ENCODE measurements at regions not wholly inside any gene's neighbourhood (a gene's known extent, or its start where the extent isn't known, plus 50 kb on each side); places are given as distances from the start of the nearest gene placed in this dataset.

DNA sequence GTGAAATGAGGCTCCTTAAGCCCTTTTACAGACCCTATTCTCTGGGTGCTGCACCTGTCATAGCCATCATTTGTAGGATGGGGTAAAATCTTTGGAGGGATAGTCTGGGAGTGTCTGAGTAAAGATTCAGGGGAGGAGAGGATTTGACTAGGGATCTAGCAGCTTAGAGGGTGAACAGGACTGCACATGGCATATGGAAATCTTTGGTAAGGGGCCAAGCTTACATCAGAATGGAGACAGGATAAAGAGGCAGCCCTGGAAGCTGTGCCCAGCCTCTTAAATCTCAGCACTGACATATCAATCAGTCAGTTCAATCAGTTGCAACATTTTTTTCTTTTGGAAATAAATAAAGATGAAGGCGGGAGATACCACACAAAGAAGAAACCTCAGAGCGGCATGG lies 301.8 kb upstream of the CADM1 start:
- Histone ChIP-seq H3K36me3 (no peaks in the 10 kb centered on the region), H3K27ac (no peak overlapping the region), H3K9me3 (peaks cover 3 to 27% (median 19%) of the 10 kb centered on the region in 4 donors), H3K27me3 (no peaks in the 10 kb centered on the region), H3K4me1 (no peaks in the 10 kb centered on the region), H3K4me3 (no peak overlapping the region)
- no peak for TF ChIP-seq EP300 (IDR thresholded peaks at IDR 0.05)
- no peak for TF ChIP-seq POLR2A (IDR thresholded peaks at IDR 0.05)
- TF ChIP-seq CTCF (IDR thresholded peaks at IDR 0.05): no peak
- TF ChIP-seq POLR2AphosphoS5 (IDR thresholded peaks at IDR 0.05): no peak
- ATAC-seq (ENCODE audit: low FRiP score in 2 of 2) (no peak), DNase-seq (no peak)
- 91% methylated on average over 2 of the region's 2 CpGs for WGBS, 2 donors

- Histone ChIP-seq H3K27ac (no peak overlapping the region), H3K27me3 (no peaks in the 10 kb centered on the region), H3K36me3 (no peaks in the 10 kb centered on the region), H3K4me1 (no peaks in the 10 kb centered on the region), H3K9me3 (peaks cover 1 to 12% (median 10%) of the 10 kb centered on the region in 4 donors), H3K4me3 (no peak overlapping the region)
- DNase-seq (no peak), ATAC-seq (ENCODE audit: low FRiP score in 2 of 2) (no peak)
- WGBS, 2 donors: 79 to 100% methylated on average over 1 to 2 of the region's 2 CpGs
- TF ChIP-seq POLR2A (IDR thresholded peaks at IDR 0.05): no peak
- no peak for TF ChIP-seq CTCF (IDR thresholded peaks at IDR 0.05)
- TF ChIP-seq EP300 (IDR thresholded peaks at IDR 0.05): no peak
- no peak for TF ChIP-seq POLR2AphosphoS5 (IDR thresholded peaks at IDR 0.05)
These were observed 299.0 kb upstream of the CADM1 start for GRCh38 chr11:115803073-115803740.

DNA sequence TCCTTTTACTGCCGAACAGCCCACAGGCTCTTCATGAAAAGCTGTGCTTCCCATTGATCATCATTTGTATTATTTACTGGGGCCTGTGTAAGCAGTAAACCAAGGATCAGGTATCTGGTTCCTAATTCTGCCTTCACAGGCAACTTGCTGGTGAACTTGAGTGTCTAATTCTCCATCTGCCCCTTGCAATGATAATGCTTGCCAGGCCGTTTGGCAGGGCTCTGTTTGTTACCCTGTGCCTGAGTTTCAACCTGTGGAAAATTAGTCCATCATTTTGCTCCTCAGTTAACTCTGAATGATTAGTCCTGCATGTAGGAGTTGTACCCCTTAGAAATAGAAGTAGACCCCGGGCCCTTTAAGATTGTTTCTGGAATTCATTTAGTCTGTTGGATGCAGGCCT lies 298.4 kb upstream of the CADM1 start:
- WGBS, 2 donors: 86 to 91% methylated on average over 3 of the region's 3 CpGs
- DNase-seq (no peak), ATAC-seq (ENCODE audit: low FRiP score in 2 of 2) (no peak)
- Histone ChIP-seq H3K36me3 (no peaks in the 10 kb centered on the region), H3K27ac (no peak overlapping the region), H3K9me3 (peaks cover 0 to 6% (median 5%) of the 10 kb centered on the region in 4 donors), H3K27me3 (no peaks in the 10 kb centered on the region), H3K4me3 (no peak overlapping the region), H3K4me1 (no peaks in the 10 kb centered on the region)
- TF ChIP-seq POLR2AphosphoS5 (IDR thresholded peaks at IDR 0.05) (no peak), CTCF (IDR thresholded peaks at IDR 0.05) (no peak), POLR2A (IDR thresholded peaks at IDR 0.05) (no peak), EP300 (IDR thresholded peaks at IDR 0.05) (no peak)

DNA sequence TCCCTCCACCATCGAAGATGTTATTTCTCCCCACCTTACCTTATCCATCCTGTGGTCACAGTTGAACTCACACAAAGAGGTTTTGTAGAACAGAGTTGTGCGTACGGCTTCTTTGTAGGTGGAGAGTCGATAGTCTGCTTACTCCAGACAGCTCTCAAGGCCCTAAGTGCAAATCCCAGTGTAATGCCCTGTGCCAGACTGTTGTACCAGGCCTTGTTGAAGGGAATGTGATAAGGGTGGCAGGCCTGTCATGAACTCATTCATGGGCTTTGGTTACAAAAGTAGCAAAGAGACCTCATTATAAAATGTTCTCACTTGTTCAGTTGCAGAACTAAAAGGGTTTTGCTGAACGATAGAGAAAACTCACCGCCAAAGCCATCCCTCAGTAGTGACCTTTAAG lies 288.7 kb upstream of the CADM1 start:
- no peak for ATAC-seq (ENCODE audit: low FRiP score in 2 of 2)
- Histone ChIP-seq H3K36me3 (no peaks in the 10 kb centered on the region), H3K9me3 (peaks cover 0 to 3% (median 0%) of the 10 kb centered on the region in 4 donors), H3K27me3 (no peaks in the 10 kb centered on the region), H3K4me3 (no peak overlapping the region), H3K4me1 (no peaks in the 10 kb centered on the region), H3K27ac (no peak overlapping the region)
- WGBS, 2 donors: 90% methylated on average over 6 of the region's 6 CpGs
- no peak for DNase-seq
- TF ChIP-seq CTCF (IDR thresholded peaks at IDR 0.05) (no peak), EP300 (IDR thresholded peaks at IDR 0.05) (no peak), POLR2A (IDR thresholded peaks at IDR 0.05) (no peak), POLR2AphosphoS5 (IDR thresholded peaks at IDR 0.05) (no peak)

- 90 to 91% methylated on average over 5 of the region's 5 CpGs for WGBS, 2 donors
- DNase-seq: no peak
These were observed 283.1 kb upstream of the CADM1 start for GRCh38 chr11:115787302-115787701.

More at GRCh38 chr11:115787302-115787701, 283.1 kb upstream of the CADM1 start:
- Histone ChIP-seq H3K27me3 (no peaks in the 10 kb centered on the region), H3K36me3 (no peaks in the 10 kb centered on the region), H3K4me3 (no peak overlapping the region), H3K9me3 (peaks cover 0 to 7% (median under 1%) of the 10 kb centered on the region in 4 donors), H3K4me1 (peaks cover 0 to 8% (median 3%) of the 10 kb centered on the region in 4 donors), H3K27ac (no peak overlapping the region)
- no peak for TF ChIP-seq POLR2A (IDR thresholded peaks at IDR 0.05)
- no peak for TF ChIP-seq POLR2AphosphoS5 (IDR thresholded peaks at IDR 0.05)
- TF ChIP-seq CTCF (IDR thresholded peaks at IDR 0.05): no peak
- ATAC-seq (ENCODE audit: low FRiP score in 2 of 2): no peak
